PC-3 (cell line): ENCODE measurements at regions not wholly inside any gene's neighbourhood (a gene's known extent, or its start where the extent isn't known, plus 50 kb on each side); places are given as distances from the start of the nearest gene placed in this dataset.

ENCODE experiments used
- ATAC-seq: fragments of 200-7000 bp; cut with Tn5 transposase; 2 replicates; pipeline ENCODE4 v1.9.1; 2020; ENCODE audit warnings: mild to moderate bottlenecking, moderate library complexity
- BruUV-seq: library from RNA; stranded (reverse); fragments of 400-500 nt; replicated peaks from 2 replicates; lab custom pipeline; 2021; lab: Mats Ljungman, UMichigan
- CTCF ChIA-PET: fragments of 300-600 bp; sonication (Branson Sonifier 250); formaldehyde crosslinking; loops from one replicate; lab custom pipeline; 2022; ENCODE audit warnings: antibody characterized with exemption; lab: Charles Lee
- POLR2A ChIA-PET: fragments of 300-600 bp; sonication (Branson Sonifier 250); formaldehyde crosslinking; loops from one replicate; lab custom pipeline; 2022; ENCODE audit warnings: antibody characterized with exemption; ENCODE audit not compliant: unreplicated experiment; lab: Charles Lee
- DNase-seq: peaks from one replicate; pipeline ENCODE4 v3.0.0-alpha.2; 2015
- H2AFZ ChIP-seq: fragments of 300-600 bp; sonication (generic); 2 replicates; pipeline ENCODE4 v1.6.0; 2016; ENCODE audit warnings: antibody characterized with exemption, low read length
- H3F3A ChIP-seq: fragments of 300-600 bp; sonication (generic); one replicate; pipeline ENCODE4 v1.6.0; 2017; ENCODE audit warnings: antibody characterized with exemption, low read length, control low read depth, mild to moderate bottlenecking; ENCODE audit not compliant: unreplicated experiment
- H3K27ac ChIP-seq: fragments of 300-600 bp; sonication (generic); 2 replicates; pipeline ENCODE4 v1.5.1; 2016; ENCODE audit warnings: mild to moderate bottlenecking, low read length
- H3K27me3 ChIP-seq: fragments of 300-600 bp; sonication (generic); 2 replicates; pipeline ENCODE4 v1.6.1; 2016; ENCODE audit warnings: low read length, mixed read lengths
- H3K36me3 ChIP-seq: fragments of 300-600 bp; sonication (generic); 2 replicates; pipeline ENCODE4 v1.6.1; 2016; ENCODE audit warnings: low read depth, mixed run types, low read length, mixed read lengths
- H3K4me1 ChIP-seq: fragments of 300-600 bp; sonication (generic); 2 replicates; pipeline ENCODE4 v1.5.1; 2016; ENCODE audit warnings: low read length; ENCODE audit not compliant: insufficient read depth
- H3K4me2 ChIP-seq: fragments of 300-600 bp; sonication (generic); 2 replicates; pipeline ENCODE4 v1.6.0; 2016; ENCODE audit warnings: low read length
- H3K4me3 ChIP-seq: fragments of 300-600 bp; sonication (generic); 2 replicates; pipeline ENCODE4 v1.5.1; 2016; ENCODE audit warnings: mild to moderate bottlenecking, low read length, mixed read lengths
- H3K79me2 ChIP-seq: fragments of 300-600 bp; sonication (generic); 2 replicates; pipeline ENCODE4 v1.6.1; 2017; ENCODE audit warnings: low read length, mixed read lengths
- H3K9ac ChIP-seq: fragments of 300-600 bp; sonication (generic); 2 replicates; pipeline ENCODE4 v1.6.0; 2016; ENCODE audit warnings: mild to moderate bottlenecking, low read length
- H3K9me2 ChIP-seq: fragments of 300-600 bp; sonication (generic); replicated peaks from 2 replicates; pipeline ENCODE4 v1.6.1; 2016; ENCODE audit warnings: mixed run types, low read length, mixed read lengths
- H3K9me3 ChIP-seq: fragments of 300-600 bp; sonication (generic); 2 replicates; pipeline ENCODE4 v1.6.1; 2016; ENCODE audit warnings: low read length, mixed read lengths
- H4K20me1 ChIP-seq: fragments of 300-600 bp; sonication (generic); 2 replicates; pipeline ENCODE4 v1.6.1; 2016; ENCODE audit warnings: low read length, mixed read lengths
- CTCF ChIP-seq: fragments of 300-600 bp; sonication (generic); conservative IDR thresholded peaks from 2 replicates; pipeline ENCODE4 v1.5.1; 2017; ENCODE audit warnings: antibody characterized with exemption, low read depth, mild to moderate bottlenecking, low read length
- EZH2 ChIP-seq: fragments of 300-600 bp; sonication (generic); IDR thresholded peaks from one replicate; pipeline ENCODE4 v1.6.1; 2017; ENCODE audit warnings: antibody characterized with exemption, mild to moderate bottlenecking, low read length; ENCODE audit not compliant: unreplicated experiment
- EZH2phosphoT487 ChIP-seq: fragments of 300-600 bp; sonication (generic); IDR thresholded peaks from 2 replicates; pipeline ENCODE4 v1.6.1; 2018; ENCODE audit warnings: mild to moderate bottlenecking, antibody characterized with exemption, low read length, borderline replicate concordance
- intact Hi-C: fragments of 100-400 bp; cut with micrococcal nuclease; formaldehyde crosslinking; loops from 2 replicates; pipeline ENCODE4 v1.9.0; 2023

- H3K36me3 ChIP-seq = no peaks in the 10 kb centered on the region
- no peak overlapping the region for H3K27ac ChIP-seq
- DNase-seq = no peak
- no peaks in the 10 kb centered on the region for H3K27me3 ChIP-seq
- ChIA-PET POLR2A (no interaction called here), CTCF (no interaction called here)
- H3F3A ChIP-seq = no peaks in the 10 kb centered on the region
- H3K9me3 ChIP-seq = no peaks in the 10 kb centered on the region
- intact Hi-C loops = no loop called here
- H3K4me1 ChIP-seq = peaks cover 11% of the 10 kb centered on the region
- TF ChIP-seq CTCF = no peak
- TF ChIP-seq EZH2phosphoT487 = no peak
- no peak for TF ChIP-seq EZH2
- no peaks in the 10 kb centered on the region for H3K9me2 ChIP-seq
- no peak overlapping the region for H3K9ac ChIP-seq
- no peaks in the 10 kb centered on the region for H4K20me1 ChIP-seq
- H3K79me2 ChIP-seq = no peaks in the 10 kb centered on the region
- H3K4me2 ChIP-seq = no peak overlapping the region
- no TSS peak for BruUV-seq
- no peak overlapping the region for H3K4me3 ChIP-seq
- ATAC-seq = no peak
- no peak overlapping the region for H2AFZ ChIP-seq
These were observed 201.7 kb upstream of the PROK2 start for GRCh38 chr3:71986606-71987005.

- POLR2A ChIA-PET = no interaction called here
- CTCF ChIA-PET = no interaction called here
These were observed 200.1 kb upstream of the PROK2 start for GRCh38 chr3:71984843-71985613.

More at GRCh38 chr3:71984843-71985613, 200.1 kb upstream of the PROK2 start:
- no peaks in the 10 kb centered on the region for H3K79me2 ChIP-seq
- H3K4me1 ChIP-seq = peaks cover 11% of the 10 kb centered on the region
- no peak overlapping the region for H3K4me3 ChIP-seq
- no peak overlapping the region for H3K27ac ChIP-seq
- ATAC-seq (no peak), DNase-seq (no peak)
- no peaks in the 10 kb centered on the region for H3K36me3 ChIP-seq
- no peaks in the 10 kb centered on the region for H3K9me2 ChIP-seq
- no TSS peak for BruUV-seq
- intact Hi-C loops = no loop called here
- H3K4me2 ChIP-seq = no peak overlapping the region
- H3K9me3 ChIP-seq = no peaks in the 10 kb centered on the region
- no peaks in the 10 kb centered on the region for H4K20me1 ChIP-seq
- no peak overlapping the region for H2AFZ ChIP-seq
- no peaks in the 10 kb centered on the region for H3F3A ChIP-seq
- H3K27me3 ChIP-seq = no peaks in the 10 kb centered on the region
- TF ChIP-seq CTCF (no peak), EZH2phosphoT487 (no peak), EZH2 (no peak)
- no peak overlapping the region for H3K9ac ChIP-seq
